HepG2 (cell line): ENCODE measurements at regions not wholly inside any gene's neighbourhood (a gene's known extent, or its start where the extent isn't known, plus 50 kb on each side); places are given as distances from the start of the nearest gene placed in this dataset.

Source experiments
- ATAC-seq: fragments of 200-7000 bp; cut with Tn5 transposase; 3 replicates; pipeline ENCODE4 v1.9.1; 2020; ENCODE audit warnings: mild to moderate bottlenecking, moderate library complexity
- BruUV-seq: library from RNA; stranded (reverse); fragments of 400-500 nt; replicated peaks from 2 replicates; lab custom pipeline; 2021; lab: Mats Ljungman, UMichigan
- CTCF ChIA-PET: fragments of 300-600 bp; formaldehyde crosslinking; extraction: SDS; loops from one replicate; lab custom pipeline; 2021; ENCODE audit warnings: low total read pairs, inconsistent platforms, low intra/inter-chr PET ratio; lab: Yijun Ruan, JAX
- POLR2A ChIA-PET: fragments of 350-600 bp; sonication (Branson Sonifier 250); formaldehyde crosslinking; loops from one replicate; lab custom pipeline; 2020; ENCODE audit warnings: antibody characterized with exemption, inconsistent platforms; lab: Yijun Ruan, JAX
- DNase-seq: peaks from one replicate; pipeline ENCODE4 v3.0.0-alpha.2; 2015; ENCODE audit warnings: low spot score
- FAIRE-seq: peaks from 3 replicates; lab custom pipeline; 2011; peaks lifted over from hg19 to GRCh38; lab: Jason Lieb, UNC
- H2AFZ ChIP-seq: one replicate; pipeline ENCODE4 v1.6.1; 2011; ENCODE audit warnings: low read length, inconsistent platforms
- H3K27ac ChIP-seq: fragments of 300-600 bp; 3 replicates; pipeline ENCODE4 v1.8.0; 2011; ENCODE audit warnings: mixed run types, mild to moderate bottlenecking, mixed read lengths, low read length, inconsistent platforms; ENCODE audit not compliant: insufficient read depth; ENCODE audit errors: extremely low read length
- H3K27me3 ChIP-seq, 2 experiments: fragments of 200-600 bp in 1 of 2; 2 replicates in 1 of 2; 3 replicates in 1 of 2; pipeline versions ENCODE4 v1.6.0 to v1.8.0; 2011; ENCODE audit warnings: low read length in 2 of 2, mild to moderate bottlenecking in 2 of 2, moderate library complexity in 2 of 2, inconsistent platforms in 1 of 2; ENCODE audit not compliant: insufficient read depth in 2 of 2, control insufficient read depth in 1 of 2
- H3K36me3 ChIP-seq, 2 experiments: fragments of 200-600 bp in 1 of 2; replicated peaks in 1 of 2; 2 replicates in 1 of 2; 3 replicates in 1 of 2; pipeline versions ENCODE4 v1.5.1 to v1.8.0; 2011; ENCODE audit warnings: low read length in 2 of 2, inconsistent platforms in 1 of 2; ENCODE audit not compliant: insufficient read depth in 2 of 2, control insufficient read depth in 1 of 2
- H3K4me1 ChIP-seq: 2 replicates; pipeline ENCODE4 v1.5.1; 2012; ENCODE audit warnings: low read length, inconsistent platforms; ENCODE audit not compliant: insufficient read depth
- H3K4me2 ChIP-seq: 2 replicates; pipeline ENCODE4 v1.6.0; 2011; ENCODE audit warnings: low read depth, low read length, inconsistent platforms
- H3K4me3 ChIP-seq, 3 experiments: fragments of 200-600 bp in 1 of 3; sonication (generic), shearing (Covaris generic) in 1 of 3; replicated peaks in 1 of 3; 2 replicates each; pipeline ENCODE4 v1.5.1; 2011 to 2016; ENCODE audit warnings: low read length in 3 of 3, inconsistent platforms in 2 of 3, low read depth in 2 of 3, mild to moderate bottlenecking in 2 of 3, control low read depth in 1 of 3, mixed read lengths in 1 of 3; ENCODE audit not compliant: insufficient read depth in 1 of 3
- H3K79me2 ChIP-seq: one replicate; pipeline ENCODE4 v1.6.1; 2011; ENCODE audit warnings: low read length, inconsistent platforms; ENCODE audit not compliant: insufficient read depth
- H3K9ac ChIP-seq: 2 replicates; pipeline ENCODE4 v1.6.0; 2011; ENCODE audit warnings: mild to moderate bottlenecking, low read depth, low read length, inconsistent platforms; ENCODE audit not compliant: insufficient read depth
- H3K9me3 ChIP-seq: 2 replicates; pipeline ENCODE4 v1.5.1; 2012; ENCODE audit warnings: mild to moderate bottlenecking, low read length
- H4K20me1 ChIP-seq: 2 replicates; pipeline ENCODE4 v1.6.0; 2011; ENCODE audit warnings: inconsistent platforms, mild to moderate bottlenecking, low read length, moderate library complexity; ENCODE audit not compliant: insufficient read depth
- ARID2 ChIP-seq: sonication (generic); formaldehyde crosslinking; IDR thresholded peaks from 2 replicates; pipeline ENCODE4 v1.8.1; 2022; ENCODE audit warnings: mild to moderate bottlenecking, missing genetic modification reagents, borderline replicate concordance
- ATF5 ChIP-seq: sonication (generic); formaldehyde crosslinking; IDR thresholded peaks from 2 replicates; pipeline ENCODE4 v1.4.0; 2020; ENCODE audit warnings: mild to moderate bottlenecking, low read depth, missing genetic modification reagents
- BRCA1 ChIP-seq: sonication (generic); formaldehyde crosslinking; IDR thresholded peaks from 2 replicates; pipeline ENCODE4 v1.4.0; 2020; ENCODE audit warnings: missing genetic modification reagents
- BRD4 ChIP-seq: sonication (generic); formaldehyde crosslinking; IDR thresholded peaks from 2 replicates; pipeline ENCODE4 v1.4.0; 2020; ENCODE audit warnings: missing genetic modification reagents
- CCDC6 ChIP-seq: sonication (generic); formaldehyde crosslinking; IDR thresholded peaks from 2 replicates; pipeline ENCODE4 v1.8.1; 2022; ENCODE audit warnings: mild to moderate bottlenecking, missing genetic modification reagents, moderate library complexity
- GATA4 ChIP-seq: sonication (generic); IDR thresholded peaks from 2 replicates; pipeline ENCODE4 v1.6.1; 2016; ENCODE audit warnings: antibody characterized with exemption, low read depth, borderline replicate concordance
- HIC2 ChIP-seq: sonication (generic); formaldehyde crosslinking; IDR thresholded peaks from 2 replicates; pipeline ENCODE4 v1.9.0; 2022; ENCODE audit warnings: low read depth, missing genetic modification reagents
- LBX2 ChIP-seq: sonication (generic); formaldehyde crosslinking; IDR thresholded peaks from 2 replicates; pipeline ENCODE4 v1.5.0; 2020; ENCODE audit warnings: missing genetic modification reagents, mild to moderate bottlenecking, borderline replicate concordance
- NONO ChIP-seq, 2 experiments: fragments of 450-650 bp in 1 of 2; sonication (generic) in 1 of 2; formaldehyde crosslinking in 1 of 2; IDR thresholded peaks in 1 of 2; conservative IDR thresholded peaks in 1 of 2; 2 replicates each; pipeline versions ENCODE4 v1.6.1 to v1.8.0; 2017 to 2022; ENCODE audit warnings: mild to moderate bottlenecking in 1 of 2, missing genetic modification reagents in 1 of 2, moderate library complexity in 1 of 2
- PHF21A ChIP-seq: sonication (generic); formaldehyde crosslinking; IDR thresholded peaks from 2 replicates; pipeline ENCODE4 v1.5.0; 2020; ENCODE audit warnings: mild to moderate bottlenecking, missing genetic modification reagents
- RBM39 ChIP-seq: fragments of 200-400 bp; formaldehyde crosslinking; IDR thresholded peaks from one replicate; pipeline ENCODE4 v1.6.1; 2018; ENCODE audit warnings: antibody characterized with exemption, mild to moderate bottlenecking, low read depth, low read length; ENCODE audit not compliant: poor library complexity, severe bottlenecking
- REPIN1 ChIP-seq: sonication (generic); formaldehyde crosslinking; IDR thresholded peaks from 2 replicates; pipeline ENCODE4 v1.8.0; 2022; ENCODE audit warnings: missing genetic modification reagents, low read depth, mild to moderate bottlenecking, borderline replicate concordance
- SAP130 ChIP-seq: IDR thresholded peaks from 2 replicates; pipeline ENCODE4 v1.6.1; 2016; ENCODE audit warnings: low read depth
- SMARCC2 ChIP-seq: fragments of 450-650 bp; IDR thresholded peaks from 2 replicates; pipeline ENCODE4 v1.6.1; 2017; ENCODE audit warnings: antibody characterized with exemption, mild to moderate bottlenecking
- SP1 ChIP-seq, 2 experiments: fragments of 450-650 bp in 1 of 2; sonication (generic) in 1 of 2; formaldehyde crosslinking in 1 of 2; IDR thresholded peaks; 2 replicates each; pipeline versions ENCODE4 v1.4.0 to v1.6.1; 2016 to 2020; ENCODE audit warnings: missing genetic modification reagents in 1 of 2
- SSRP1 ChIP-seq: IDR thresholded peaks from 2 replicates; pipeline ENCODE4 v1.6.1; 2016; ENCODE audit warnings: control low read depth
- THYN1 ChIP-seq: sonication (generic); formaldehyde crosslinking; IDR thresholded peaks from 2 replicates; pipeline ENCODE4 v1.8.1; 2023; ENCODE audit warnings: low read depth, mild to moderate bottlenecking, moderate library complexity, missing genetic modification reagents, borderline replicate concordance
- ZNF264 ChIP-seq: sonication (generic); formaldehyde crosslinking; IDR thresholded peaks from 2 replicates; pipeline ENCODE4 v1.4.0; 2020; ENCODE audit warnings: missing genetic modification reagents
- ZNF572 ChIP-seq: sonication (generic); formaldehyde crosslinking; IDR thresholded peaks from 2 replicates; pipeline ENCODE4 v1.5.1; 2020; ENCODE audit warnings: mild to moderate bottlenecking, missing genetic modification reagents
- ZNF777 ChIP-seq: sonication (generic); formaldehyde crosslinking; IDR thresholded peaks from 2 replicates; pipeline ENCODE4 v1.4.0; 2020; ENCODE audit warnings: missing genetic modification reagents
- ZNF883 ChIP-seq: sonication (generic); formaldehyde crosslinking; IDR thresholded peaks from 2 replicates; pipeline ENCODE4 v1.5.1; 2020; ENCODE audit warnings: mild to moderate bottlenecking, missing genetic modification reagents; ENCODE audit errors: not compliant biosample characterization
- WGBS: methylation state at CpG from one replicate; pipeline ENCODE4 v1.1.6; 2017; ENCODE audit warnings: low lambda C conversion rate; 5-methylcytosine and 5-hydroxymethylcytosine counted together
- in situ Hi-C: cut with HindIII; loops from 2 replicates; pipeline ENCODE4 v1.10.0; 2017; ENCODE audit warnings: low pct_unique_long_range_greater_than_20kb; ENCODE audit not compliant: extremely low pct_ligation_motif_present
- intact Hi-C: fragments of 100-400 bp; cut with micrococcal nuclease; formaldehyde crosslinking; loops from one replicate; pipeline ENCODE4 v1.10.0; 2022; ENCODE audit not compliant: unreplicated experiment

GRCh38 chr20:50404419-50405234 is 105.6 kb upstream of the PTPN1 start:
- WGBS = 75% methylated on average over 9 of the region's 9 CpGs
- Histone ChIP-seq H4K20me1 (no peaks in the 10 kb centered on the region), H3K27me3 (no peaks in the 10 kb centered on the region), H3K36me3 (no peaks in the 10 kb centered on the region), H2AFZ (no peak overlapping the region), H3K4me3 (peak overlapping the region in 1 of 3 experiments; percentile 53; a peak in 1 of 6 replicates), H3K4me1 (peaks cover 100% of the 10 kb centered on the region), H3K27ac (peak overlapping the region; percentile 85), H3K79me2 (no peaks in the 10 kb centered on the region), H3K9ac (peak overlapping the region; percentile 56), H3K9me3 (no peaks in the 10 kb centered on the region), H3K4me2 (peak overlapping the region; percentile 65)
- ATAC-seq = no peak
- CTCF ChIA-PET = no interaction called here
- no TSS peak for BruUV-seq
- no peak for DNase-seq
- in situ Hi-C loops (loop anchor here (5.0 kb wide), 2 partner anchors 58 to 112 kb away; no protein-coding TSS in a partner anchor), intact Hi-C loops (loop anchor here (2.0 to 5.0 kb wide), 2 partner anchors 16 to 37 kb away; no protein-coding TSS in a partner anchor)
- no peak for FAIRE-seq
- POLR2A ChIA-PET = interaction anchor here (0.7 to 9.9 kb wide), 17 partner anchors 9 to 216 kb away, joined by 3 to 299 read pairs (median 7); no protein-coding TSS in a partner anchor
- no peak for TF ChIP-seq ZNF777 (CRISPR knock-in tag)
- peak; percentile 25; the same call in 1 of the 2 replicates for TF ChIP-seq REPIN1 (CRISPR knock-in tag)
- TF ChIP-seq HIC2 (CRISPR knock-in tag) = no peak
- no peak for TF ChIP-seq SP1 (IDR thresholded peaks at IDR 0.05)
- no peak for TF ChIP-seq SP1 (CRISPR knock-in tag; IDR thresholded peaks at IDR 0.05)
- TF ChIP-seq GATA4 = no peak
- TF ChIP-seq BRD4 = no peak; the same call in 1 of the 2 replicates
- TF ChIP-seq PHF21A (CRISPR knock-in tag) = 0 out of 2 replicates have a peak, but pooled peaks have one; percentile 6
- TF ChIP-seq SMARCC2 = no peak
- TF ChIP-seq CCDC6 (CRISPR knock-in tag) = no peak
- no peak for TF ChIP-seq ZNF264 (CRISPR knock-in tag)
- 0 out of 2 replicates have a peak, but pooled peaks have one; percentile 55 for TF ChIP-seq ARID2 (CRISPR knock-in tag)
- no peak for TF ChIP-seq THYN1 (CRISPR knock-in tag)
- TF ChIP-seq ATF5 (CRISPR knock-in tag) = 0 out of 2 replicates have a peak, but pooled peaks have one; percentile 17
- TF ChIP-seq RBM39 = no peak
- no peak for TF ChIP-seq NONO (IDR thresholded peaks at IDR 0.05)
- TF ChIP-seq NONO (CRISPR knock-in tag; conservative IDR thresholded peaks at IDR 0.05) = peak; percentile 48; the same call in 1 of the 2 replicates
- no peak for TF ChIP-seq SAP130
- peak; percentile 43 for TF ChIP-seq ZNF883 (CRISPR knock-in tag)
- TF ChIP-seq SSRP1 (CRISPR knock-in tag) = 0 out of 2 replicates have a peak, but pooled peaks have one; percentile 18
- no peak for TF ChIP-seq LBX2 (CRISPR knock-in tag)
- no peak for TF ChIP-seq BRCA1
- TF ChIP-seq ZNF572 (CRISPR knock-in tag) = no peak
